ENCODE measurements at regions not wholly inside any gene's neighbourhood (a gene's known extent, or its start where the extent isn't known, plus 50 kb on each side); places are given as distances from the start of the nearest gene placed in this dataset.

DNA sequence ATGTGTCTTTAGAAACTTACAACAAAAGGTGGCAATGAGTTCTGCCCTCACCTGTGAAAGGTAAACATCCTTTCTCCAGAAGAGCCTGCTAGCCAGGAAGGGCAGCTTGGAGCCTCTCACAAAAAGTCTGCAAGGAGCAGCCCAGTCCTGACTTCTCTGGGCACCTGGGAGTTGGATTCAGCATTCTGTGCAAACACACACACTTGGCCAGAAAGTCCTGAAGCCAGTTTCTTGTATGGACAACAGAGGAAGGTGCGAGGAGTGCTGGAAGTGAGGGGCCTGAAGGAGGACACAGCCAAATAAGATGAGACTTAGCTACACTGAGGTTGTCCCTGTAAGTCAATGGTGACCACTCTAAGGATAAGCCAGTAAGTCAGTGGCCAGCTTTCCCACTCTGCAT is 52.4 kb upstream of the SLC1A4 start:
- H3K4me1 ChIP-seq (replicated peaks in 1 of 4; ENCODE audit: control insufficient read depth in 3 of 4, insufficient read depth in 4 of 4, low read length in 3 of 4) = peaks cover 0 to 5% (median 3%) of the 10 kb centered on the region in 4 experiments; a peak in 4 of 7 replicates
- H4K8ac ChIP-seq (ENCODE audit: extremely low read depth, insufficient read depth, low read length) = no peak overlapping the region
- no peaks in the 10 kb centered on the region for H3K27me3 ChIP-seq (replicated peaks in 1 of 4; ENCODE audit: control insufficient read depth in 3 of 4, extremely low read depth in 1 of 4, insufficient read depth in 3 of 4, low read length in 3 of 4)
- no peak overlapping the region for H3K4me2 ChIP-seq (ENCODE audit: insufficient read depth in 1 of 2, low read depth in 2 of 2, low read length in 2 of 2)
- H4K91ac ChIP-seq (replicated peaks; ENCODE audit: insufficient read length, low read length) = no peak overlapping the region
- no peak overlapping the region for H3K18ac ChIP-seq (ENCODE audit: extremely low read depth, low read length)
- H3K56ac ChIP-seq (replicated peaks; ENCODE audit: insufficient read length, low read depth, low read length) = no peak overlapping the region
- peaks cover 0 to 3% of the 10 kb centered on the region in 2 experiments; a peak in 1 of 4 replicates for H3K9me3 ChIP-seq (ENCODE audit: insufficient read depth in 2 of 2, low read depth in 1 of 2, low read length in 1 of 2)
- no peaks in the 10 kb centered on the region; the same call in 1 of the 2 replicates for H3K23me2 ChIP-seq (ENCODE audit: low read depth, low read length)
- H2BK120ac ChIP-seq (replicated peaks; ENCODE audit: low read depth, low read length) = no peak overlapping the region
- no peak overlapping the region for H2BK5ac ChIP-seq (ENCODE audit: low read depth, low read length)
- no peak for FAIRE-seq
- H3K4me3 ChIP-seq (ENCODE audit: extremely low read depth in 1 of 4, insufficient read depth in 2 of 4, low read depth in 3 of 4, low read length in 4 of 4) = no peak overlapping the region
- H3K9ac ChIP-seq (replicated peaks in 1 of 4; ENCODE audit: extremely low read depth in 1 of 4, low read depth in 3 of 4, low read length in 3 of 4) = no peak overlapping the region
- 0 out of 2 replicates have a peak overlapping the region, but pooled peaks have one; percentile 10 for H2BK15ac ChIP-seq (ENCODE audit: low read length)
- H3K14ac ChIP-seq (ENCODE audit: insufficient read length) = no peak overlapping the region
- H2BK20ac ChIP-seq (ENCODE audit: low read length) = no peak overlapping the region
- ChIA-PET CTCF (ENCODE audit: partially characterized antibody) (interaction anchor here (2.0 to 5.0 kb wide), 2 partner anchors 14 to 18 kb away, joined by 5 to 22 read pairs; no protein-coding TSS in a partner anchor), POLR2A (ENCODE audit: partially characterized antibody) (interaction anchor here (1.8 to 1.9 kb wide), 2 partner anchors 14 to 119 kb away, joined by 5 to 6 read pairs; partner anchors contain the start of gene CEP68)
- H2BK12ac ChIP-seq (ENCODE audit: low read depth, low read length) = no peak overlapping the region
- no peak for DNase-seq (ENCODE audit: low read depth in 1 of 2, low spot score in 2 of 2)
- H3K23ac ChIP-seq (ENCODE audit: insufficient read length) = no peak overlapping the region
- no peaks in the 10 kb centered on the region for H3K79me1 ChIP-seq (ENCODE audit: low read depth, low read length)
- no peak overlapping the region for H3K4ac ChIP-seq (replicated peaks; ENCODE audit: insufficient read length, low read depth, low read length)
- H3K79me2 ChIP-seq (ENCODE audit: control insufficient read depth in 1 of 2, insufficient read depth in 2 of 2, low read length in 2 of 2) = no peaks in the 10 kb centered on the region
- no peak overlapping the region for H3K27ac ChIP-seq (ENCODE audit: low read depth, low read length)
- no peak overlapping the region for H2AFZ ChIP-seq (ENCODE audit: low read length)
- no peak overlapping the region for H2AK5ac ChIP-seq (ENCODE audit: low read depth, low read length)
- H3K36me3 ChIP-seq (ENCODE audit: control insufficient read depth in 2 of 4, insufficient read depth in 4 of 4, low read length in 3 of 4) = no peaks in the 10 kb centered on the region
- 86% methylated on average over 1 of the region's 1 CpG; no CpG with 5 or more reads in 1 of the 2 experiments for WGBS, 2 experiments (ENCODE audit: extremely low coverage in 1 of 2, insufficient coverage in 1 of 2, insufficient read length in 1 of 2, insufficient replicate concordance in 2 of 2, low coverage in 1 of 2, low lambda C conversion rate in 2 of 2, missing lambda C conversion rate in 1 of 2)
- no peak overlapping the region for H4K5ac ChIP-seq (ENCODE audit: insufficient read length, low read depth, low read length)
- no peaks in the 10 kb centered on the region for H4K20me1 ChIP-seq (replicated peaks in 1 of 2; ENCODE audit: control insufficient read depth in 1 of 2, insufficient read depth in 2 of 2, low read length in 2 of 2)
- TF ChIP-seq NRF1 (IDR thresholded peaks at IDR 0.05; ENCODE audit: low read depth, low read length) (no peak), POLR2AphosphoS5 (IDR thresholded peaks at IDR 0.05; ENCODE audit: low read depth, low read length) (no peak), GABPA (IDR thresholded peaks at IDR 0.05; ENCODE audit: borderline replicate concordance, insufficient read depth, low read length) (no peak), YY1 (IDR thresholded peaks at IDR 0.05; ENCODE audit: low read depth, low read length) (no peak), RXRA (IDR thresholded peaks at IDR 0.05; ENCODE audit: insufficient read depth, low read depth, low read length) (no peak), CBX8 (IDR thresholded peaks at IDR 0.05; ENCODE audit: borderline replicate concordance, low read depth, low read length) (no peak)

Data from H1 (cell line).